ENCODE measurements at regions not wholly inside any gene's neighbourhood (a gene's known extent, or its start where the extent isn't known, plus 50 kb on each side); places are given as distances from the start of the nearest gene placed in this dataset.

GRCh38 chr10:78768041-78768835 is 300.5 kb upstream of the ZMIZ1 start:
- no peak for DNase-seq (ENCODE audit: low read depth in 4 of 4, low spot score in 3 of 4)

- no peak for DNase-seq (ENCODE audit: low read depth in 4 of 4, low spot score in 3 of 4)
These were observed 299.9 kb upstream of the ZMIZ1 start for GRCh38 chr10:78768876-78769275.

- DNase-seq (ENCODE audit: low read depth in 4 of 4, low spot score in 3 of 4), result no peak
These were observed 299.2 kb upstream of the ZMIZ1 start for GRCh38 chr10:78769526-78769925.

GRCh38 chr10:78770167-78771090 is 298.3 kb upstream of the ZMIZ1 start:
- DNase-seq (ENCODE audit: low read depth in 4 of 4, low spot score in 3 of 4), result no peak

- DNase-seq (ENCODE audit: low read depth in 4 of 4, low spot score in 3 of 4), result no peak
These were observed 297.5 kb upstream of the ZMIZ1 start for GRCh38 chr10:78771260-78771659.

GRCh38 chr10:78771808-78772455 is 296.8 kb upstream of the ZMIZ1 start:
- no peak for DNase-seq (ENCODE audit: low read depth in 4 of 4, low spot score in 3 of 4)

- no peak for DNase-seq (ENCODE audit: low read depth in 4 of 4, low spot score in 3 of 4)
These were observed 296.3 kb upstream of the ZMIZ1 start for GRCh38 chr10:78772486-78772885.

GRCh38 chr10:78772986-78773530 is 295.7 kb upstream of the ZMIZ1 start:
- no peak for DNase-seq (ENCODE audit: low read depth in 4 of 4, low spot score in 3 of 4)

GRCh38 chr10:78774614-78774998 is 294.2 kb upstream of the ZMIZ1 start:
- DNase-seq (ENCODE audit: low read depth in 4 of 4, low spot score in 3 of 4), result no peak

- DNase-seq (ENCODE audit: low read depth in 4 of 4, low spot score in 3 of 4), result no peak
These were observed 293.6 kb upstream of the ZMIZ1 start for GRCh38 chr10:78774999-78775711.

GRCh38 chr10:78775891-78776290 is 292.9 kb upstream of the ZMIZ1 start:
- no peak for DNase-seq (ENCODE audit: low read depth in 4 of 4, low spot score in 3 of 4)

GRCh38 chr10:78776756-78777155 is 292.0 kb upstream of the ZMIZ1 start:
- no peak for DNase-seq (ENCODE audit: low read depth in 4 of 4, low spot score in 3 of 4)

- DNase-seq (ENCODE audit: low read depth in 4 of 4, low spot score in 3 of 4), result no peak
These were observed 291.3 kb upstream of the ZMIZ1 start for GRCh38 chr10:78777466-78777865.

- DNase-seq (ENCODE audit: low read depth in 4 of 4, low spot score in 3 of 4), result no peak
These were observed 290.9 kb upstream of the ZMIZ1 start for GRCh38 chr10:78777867-78778266.

- DNase-seq (ENCODE audit: low read depth in 4 of 4, low spot score in 3 of 4), result no peak
These were observed 290.1 kb upstream of the ZMIZ1 start for GRCh38 chr10:78778444-78779338.

- no peak for DNase-seq (ENCODE audit: low read depth in 4 of 4, low spot score in 3 of 4)
These were observed 289.3 kb upstream of the ZMIZ1 start for GRCh38 chr10:78779339-78779955.

- no peak for DNase-seq (ENCODE audit: low read depth in 4 of 4, low spot score in 3 of 4)
These were observed 288.2 kb upstream of the ZMIZ1 start for GRCh38 chr10:78780551-78780961.

GRCh38 chr10:78781251-78781913 is 287.4 kb upstream of the ZMIZ1 start:
- no peak for DNase-seq (ENCODE audit: low read depth in 4 of 4, low spot score in 3 of 4)

Data from left renal pelvis (tissue), 4 donors.